HEK293T (cell line): ENCODE measurements at regions not wholly inside any gene's neighbourhood (a gene's known extent, or its start where the extent isn't known, plus 50 kb on each side); places are given as distances from the start of the nearest gene placed in this dataset.

Experiments used
- ARNT ChIP-seq: fragments of 450-650 bp; IDR thresholded peaks from 2 replicates; pipeline ENCODE4 v1.6.1; 2017; ENCODE audit warnings: mild to moderate bottlenecking
- ELF4 ChIP-seq: fragments of 450-650 bp; IDR thresholded peaks from 2 replicates; pipeline ENCODE4 v1.6.1; 2017; ENCODE audit warnings: antibody characterized with exemption
- FOXM1 ChIP-seq: fragments of 450-650 bp; IDR thresholded peaks from 2 replicates; pipeline ENCODE4 v1.6.1; 2017; ENCODE audit warnings: mild to moderate bottlenecking, borderline replicate concordance
- HDGF ChIP-seq: fragments of 450-650 bp; IDR thresholded peaks from 2 replicates; pipeline ENCODE4 v1.6.1; 2017; ENCODE audit warnings: antibody characterized with exemption, borderline replicate concordance
- LEF1 ChIP-seq: fragments of 450-650 bp; IDR thresholded peaks from 2 replicates; pipeline ENCODE4 v1.6.1; 2017; ENCODE audit warnings: mild to moderate bottlenecking, borderline replicate concordance
- NFRKB ChIP-seq: fragments of 450-650 bp; IDR thresholded peaks from 2 replicates; pipeline ENCODE4 v1.6.1; 2016; ENCODE audit warnings: mild to moderate bottlenecking, moderate library complexity
- SP1 ChIP-seq: fragments of 450-650 bp; IDR thresholded peaks from 2 replicates; pipeline ENCODE4 v1.6.1; 2017
- SUZ12 ChIP-seq: fragments of 450-650 bp; IDR thresholded peaks from 2 replicates; pipeline ENCODE4 v1.6.1; 2016; ENCODE audit warnings: mild to moderate bottlenecking
- TARDBP ChIP-seq: fragments of 450-650 bp; IDR thresholded peaks from 2 replicates; pipeline ENCODE4 v1.6.1; 2016

GRCh38 chr12:92603741-92604432 is 98.9 kb upstream of the PLEKHG7 start:
- TF ChIP-seq HDGF (no peak), NFRKB (no peak), FOXM1 (no peak), TARDBP (no peak), ELF4 (no peak), LEF1 (no peak), ARNT (no peak), SUZ12 (no peak), SP1 (no peak)
